ENCODE measurements at regions not wholly inside any gene's neighbourhood (a gene's known extent, or its start where the extent isn't known, plus 50 kb on each side); places are given as distances from the start of the nearest gene placed in this dataset.

DNA sequence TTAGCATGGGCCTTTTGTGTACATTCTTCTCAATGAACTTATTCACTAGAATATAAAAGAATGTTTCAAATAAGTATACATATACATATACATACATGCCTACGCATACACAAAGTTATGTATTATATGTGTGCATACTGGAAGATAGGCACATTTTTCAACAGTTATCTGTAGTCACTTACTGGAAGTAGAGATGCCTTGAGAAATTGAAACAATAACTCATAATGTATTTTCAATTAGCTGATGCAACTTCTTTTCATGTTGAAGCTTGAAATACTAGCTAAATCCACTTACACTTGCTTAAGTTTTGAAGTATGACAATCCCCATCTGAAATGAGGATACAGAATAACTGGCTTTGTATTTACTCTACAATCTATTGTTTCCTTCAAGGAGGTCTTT lies 469.0 kb upstream of the PTGER4 start:
- no peak overlapping the region for H3K4me2 ChIP-seq (ENCODE audit: extremely low read depth, insufficient read depth, low read length)
- H3K27me3 ChIP-seq (ENCODE audit: control insufficient read depth, insufficient read depth, low read length), result no peaks in the 10 kb centered on the region
- TF ChIP-seq EZH2 (IDR thresholded peaks at IDR 0.05; ENCODE audit: low read length, missing control alignments) (no peak), CTCF (conservative IDR thresholded peaks at IDR 0.05 in 1 of 2, IDR thresholded peaks at IDR 0.05 in 1 of 2; ENCODE audit: low read depth in 1 of 2, low read length in 2 of 2) (no peak)
- no peak overlapping the region for H3K9ac ChIP-seq (ENCODE audit: insufficient read depth, low read length)
- H2AFZ ChIP-seq (ENCODE audit: low read length), result no peak overlapping the region
- no peaks in the 10 kb centered on the region for H3K79me2 ChIP-seq (ENCODE audit: control insufficient read depth, insufficient read depth, low read length)
- no peak for DNase-seq (ENCODE audit: low read depth in 2 of 2)
- no peaks in the 10 kb centered on the region for H3K9me3 ChIP-seq (ENCODE audit: control insufficient read depth, insufficient read depth, low read depth, low read length)
- H3K27ac ChIP-seq (ENCODE audit: insufficient read depth, low read length), result no peak overlapping the region
- H3K36me3 ChIP-seq (ENCODE audit: control insufficient read depth, insufficient read depth, low read length), result no peaks in the 10 kb centered on the region
- no peak overlapping the region for H3K4me3 ChIP-seq (replicated peaks in 1 of 4; ENCODE audit: control extremely low read depth in 1 of 4, insufficient read depth in 1 of 4, low read depth in 3 of 4, low read length in 4 of 4)
- H3K4me1 ChIP-seq (ENCODE audit: control insufficient read depth, extremely low read depth, insufficient read depth, low read length), result no peaks in the 10 kb centered on the region
- H4K20me1 ChIP-seq (ENCODE audit: control insufficient read depth, extremely low read depth, insufficient read depth, low read length), result no peaks in the 10 kb centered on the region

GRCh38 chr5:40206030-40206429 lies 473.7 kb upstream of the PTGER4 start:
- no peak for TF ChIP-seq CTCF (conservative IDR thresholded peaks at IDR 0.05 in 1 of 2, IDR thresholded peaks at IDR 0.05 in 1 of 2; ENCODE audit: low read depth in 1 of 2, low read length in 2 of 2)
- Histone ChIP-seq H3K27me3 (ENCODE audit: control insufficient read depth, insufficient read depth, low read length) (no peaks in the 10 kb centered on the region), H3K4me2 (ENCODE audit: extremely low read depth, insufficient read depth, low read length) (no peak overlapping the region), H3K9ac (ENCODE audit: insufficient read depth, low read length) (no peak overlapping the region), H3K4me1 (ENCODE audit: control insufficient read depth, extremely low read depth, insufficient read depth, low read length) (no peaks in the 10 kb centered on the region), H4K20me1 (ENCODE audit: control insufficient read depth, extremely low read depth, insufficient read depth, low read length) (no peaks in the 10 kb centered on the region), H3K36me3 (ENCODE audit: control insufficient read depth, insufficient read depth, low read length) (no peaks in the 10 kb centered on the region), H3K27ac (ENCODE audit: insufficient read depth, low read length) (no peak overlapping the region), H3K79me2 (ENCODE audit: control insufficient read depth, insufficient read depth, low read length) (no peaks in the 10 kb centered on the region), H3K9me3 (ENCODE audit: control insufficient read depth, insufficient read depth, low read depth, low read length) (no peaks in the 10 kb centered on the region), H3K4me3 (replicated peaks in 1 of 4; ENCODE audit: control extremely low read depth in 1 of 4, insufficient read depth in 1 of 4, low read depth in 3 of 4, low read length in 4 of 4) (no peak overlapping the region), H2AFZ (ENCODE audit: low read length) (no peak overlapping the region)
- no peak for DNase-seq (ENCODE audit: low read depth in 2 of 2)

- Histone ChIP-seq H3K4me3 (replicated peaks in 1 of 4; ENCODE audit: control extremely low read depth in 1 of 4, insufficient read depth in 1 of 4, low read depth in 3 of 4, low read length in 4 of 4) (no peak overlapping the region), H3K9me3 (ENCODE audit: control insufficient read depth, insufficient read depth, low read depth, low read length) (no peaks in the 10 kb centered on the region), H3K27ac (ENCODE audit: insufficient read depth, low read length) (no peak overlapping the region), H3K4me1 (ENCODE audit: control insufficient read depth, extremely low read depth, insufficient read depth, low read length) (no peaks in the 10 kb centered on the region), H3K27me3 (ENCODE audit: control insufficient read depth, insufficient read depth, low read length) (no peaks in the 10 kb centered on the region), H3K79me2 (ENCODE audit: control insufficient read depth, insufficient read depth, low read length) (no peaks in the 10 kb centered on the region), H3K36me3 (ENCODE audit: control insufficient read depth, insufficient read depth, low read length) (no peaks in the 10 kb centered on the region), H3K9ac (ENCODE audit: insufficient read depth, low read length) (no peak overlapping the region), H4K20me1 (ENCODE audit: control insufficient read depth, extremely low read depth, insufficient read depth, low read length) (no peaks in the 10 kb centered on the region), H3K4me2 (ENCODE audit: extremely low read depth, insufficient read depth, low read length) (no peak overlapping the region), H2AFZ (ENCODE audit: low read length) (no peak overlapping the region)
- TF ChIP-seq CTCF (conservative IDR thresholded peaks at IDR 0.05 in 1 of 2, IDR thresholded peaks at IDR 0.05 in 1 of 2; ENCODE audit: low read depth in 1 of 2, low read length in 2 of 2) (no peak), EZH2 (IDR thresholded peaks at IDR 0.05; ENCODE audit: low read length, missing control alignments) (no peak)
- DNase-seq (ENCODE audit: low read depth in 2 of 2), result no peak
Observed at GRCh38 chr5:40204144-40204543, 475.6 kb upstream of the PTGER4 start.

Data from fibroblast of lung (primary cell).